CD4-positive, alpha-beta memory T cell (primary cell): ENCODE measurements at regions not wholly inside any gene's neighbourhood (a gene's known extent, or its start where the extent isn't known, plus 50 kb on each side); places are given as distances from the start of the nearest gene placed in this dataset.

Experiments used
- CTCF ChIA-PET: fragments of 350-600 bp; sonication (Branson Sonifier 250); formaldehyde crosslinking; loops from one replicate; lab custom pipeline; 2021; ENCODE audit warnings: inconsistent platforms; ENCODE audit not compliant: partially characterized antibody; lab: Charles Lee
- POLR2A ChIA-PET: fragments of 350-600 bp; sonication (Branson Sonifier 250); formaldehyde crosslinking; loops from one replicate; lab custom pipeline; 2021; ENCODE audit not compliant: partially characterized antibody; lab: Charles Lee
- DNase-seq, 5 donors: peaks; one replicate each; pipeline versions ENCODE4 v3.0.0 to v3.0.0-alpha.2; 2020 to 2022; ENCODE audit warnings: mixed read lengths in 1 of 5
- H3K27ac ChIP-seq: one replicate; pipeline ENCODE4 v1.7.0; 2013; ENCODE audit warnings: low read depth, low read length
- H3K27me3 ChIP-seq: 2 replicates; pipeline ENCODE4 v1.7.0; 2013; ENCODE audit warnings: mild to moderate bottlenecking, low read length, moderate library complexity; ENCODE audit not compliant: insufficient read depth
- H3K36me3 ChIP-seq: 2 replicates; pipeline ENCODE4 v1.7.0; 2013; ENCODE audit warnings: mild to moderate bottlenecking, low read length, moderate library complexity; ENCODE audit not compliant: insufficient read depth
- H3K4me1 ChIP-seq: 2 replicates; pipeline ENCODE4 v1.7.0; 2013; ENCODE audit warnings: mild to moderate bottlenecking, low read length, moderate library complexity; ENCODE audit not compliant: insufficient read depth
- H3K4me3 ChIP-seq, 2 donors: one replicate each; pipeline ENCODE4 v1.7.0; 2013; ENCODE audit warnings: low read length in 2 of 2, mild to moderate bottlenecking in 1 of 2
- H3K9me3 ChIP-seq, 2 donors: one replicate each; pipeline ENCODE4 v1.7.0; 2013; ENCODE audit warnings: low read length in 2 of 2, control low read depth in 1 of 2; ENCODE audit not compliant: control insufficient read depth in 1 of 2
- H3K27ac Mint-ChIP-seq, 7 donors: one replicate each; pipeline ENCODE4 v1.8.0; 2020 to 2021; ENCODE audit warnings: mixed read lengths in 7 of 7, mild to moderate bottlenecking in 6 of 7, inconsistent platforms in 3 of 7, moderate library complexity in 3 of 7
- H3K27me3 Mint-ChIP-seq, 2 donors: one replicate each; pipeline ENCODE4 v1.8.0; 2020 to 2021; ENCODE audit warnings: mixed read lengths in 2 of 2
- H3K36me3 Mint-ChIP-seq, 2 donors: one replicate each; pipeline ENCODE4 v1.8.0; 2020 to 2021; ENCODE audit warnings: mixed read lengths in 2 of 2, inconsistent platforms in 1 of 2, mild to moderate bottlenecking in 1 of 2
- H3K4me1 Mint-ChIP-seq, 4 donors: one replicate each; pipeline ENCODE4 v1.8.0; 2020 to 2021; ENCODE audit warnings: mixed read lengths in 4 of 4, mild to moderate bottlenecking in 1 of 4
- H3K4me3 Mint-ChIP-seq, 8 donors: one replicate each; pipeline ENCODE4 v1.8.0; 2020 to 2021; ENCODE audit warnings: mixed read lengths in 8 of 8, mild to moderate bottlenecking in 7 of 8, moderate library complexity in 6 of 8, inconsistent platforms in 3 of 8
- H3K9me3 Mint-ChIP-seq, 8 donors: one replicate each; pipeline ENCODE4 v1.8.0; 2020 to 2021; ENCODE audit warnings: mixed read lengths in 8 of 8, mild to moderate bottlenecking in 5 of 8, inconsistent platforms in 3 of 8, moderate library complexity in 1 of 8
- intact Hi-C: fragments of 100-400 bp; cut with micrococcal nuclease; formaldehyde crosslinking; loops from one replicate; pipeline ENCODE4 v1.15.1; 2023

- peaks cover 6% of the 10 kb centered on the region for H3K4me1 ChIP-seq
- no peaks in the 10 kb centered on the region for H3K27me3 ChIP-seq
- Mint-ChIP-seq H3K36me3 (no peaks in the 10 kb centered on the region), H3K4me1 (peaks cover 0 to 16% (median 7%) of the 10 kb centered on the region in 4 donors), H3K4me3 (no peak overlapping the region), H3K9me3 (no peaks in the 10 kb centered on the region), H3K27ac (no peak overlapping the region), H3K27me3 (peaks cover 2 to 9% of the 10 kb centered on the region in 2 donors)
- no peak overlapping the region for H3K4me3 ChIP-seq
- no peak for DNase-seq
- CTCF ChIA-PET: no interaction called here
- no peak overlapping the region for H3K27ac ChIP-seq
- H3K36me3 ChIP-seq: no peaks in the 10 kb centered on the region
- intact Hi-C loops: no loop called here
- no peaks in the 10 kb centered on the region for H3K9me3 ChIP-seq
- POLR2A ChIA-PET: no interaction called here
Measured at GRCh38 chr4:163595580-163595979, 101.1 kb downstream of the TMA16 start.

- ChIA-PET CTCF (interaction anchor here (1.3 to 1.5 kb wide), 2 partner anchors 16 to 20 kb away, joined by 3 to 4 read pairs; no protein-coding TSS in a partner anchor), POLR2A (no interaction called here)
- no peaks in the 10 kb centered on the region for H3K9me3 ChIP-seq
- intact Hi-C loops: no loop called here
- Mint-ChIP-seq H3K9me3 (no peaks in the 10 kb centered on the region), H3K4me1 (peaks cover 0 to 1% (median 0%) of the 10 kb centered on the region in 4 donors), H3K27ac (peak overlapping the region in 1 of 7 donors; percentile 7), H3K4me3 (no peak overlapping the region), H3K27me3 (peaks cover 2 to 5% of the 10 kb centered on the region in 2 donors), H3K36me3 (no peaks in the 10 kb centered on the region)
- DNase-seq: no peak
- no peak overlapping the region for H3K27ac ChIP-seq
- no peak overlapping the region for H3K4me3 ChIP-seq
- no peaks in the 10 kb centered on the region for H3K36me3 ChIP-seq
- no peaks in the 10 kb centered on the region for H3K4me1 ChIP-seq
- no peaks in the 10 kb centered on the region for H3K27me3 ChIP-seq
Measured at GRCh38 chr4:163598028-163598427, 103.5 kb downstream of the TMA16 start.

- H3K4me1 ChIP-seq: no peaks in the 10 kb centered on the region
- Mint-ChIP-seq H3K36me3 (no peaks in the 10 kb centered on the region), H3K27ac (no peak overlapping the region), H3K4me1 (peaks cover 0 to 1% (median under 1%) of the 10 kb centered on the region in 4 donors), H3K9me3 (no peaks in the 10 kb centered on the region), H3K27me3 (peaks cover 2 to 5% of the 10 kb centered on the region in 2 donors), H3K4me3 (no peak overlapping the region)
- H3K27me3 ChIP-seq: no peaks in the 10 kb centered on the region
- POLR2A ChIA-PET: no interaction called here
- no peak overlapping the region for H3K27ac ChIP-seq
- no peak overlapping the region for H3K4me3 ChIP-seq
- H3K9me3 ChIP-seq: no peaks in the 10 kb centered on the region
- intact Hi-C loops: no loop called here
- no peaks in the 10 kb centered on the region for H3K36me3 ChIP-seq
- CTCF ChIA-PET: interaction anchor here (1.3 to 1.5 kb wide), 2 partner anchors 16 to 20 kb away, joined by 3 to 4 read pairs; no protein-coding TSS in a partner anchor
- DNase-seq: no peak
Measured at GRCh38 chr4:163598489-163598888, 104.0 kb downstream of the TMA16 start.

DNA sequence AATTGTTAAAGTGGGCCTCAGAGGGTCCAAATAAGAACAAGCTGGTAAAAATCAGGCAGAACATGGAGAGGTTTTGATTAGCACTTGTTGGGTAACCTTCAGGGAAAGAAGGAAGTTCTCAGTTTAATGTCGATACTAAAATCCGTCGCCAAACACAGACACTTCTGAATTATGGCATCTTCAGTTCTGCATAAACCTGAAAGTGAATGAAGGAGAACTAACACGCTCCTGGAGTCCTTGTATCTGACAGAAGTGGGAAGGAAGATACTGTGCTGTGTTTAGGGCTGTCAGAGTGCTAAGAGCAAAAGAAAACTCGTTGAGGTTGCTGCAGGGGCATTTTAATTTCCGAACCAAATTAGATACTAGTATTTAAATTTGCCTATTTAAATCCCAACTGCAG lies 106.2 kb downstream of the TMA16 start:
- H3K4me3 ChIP-seq: no peak overlapping the region
- ChIA-PET POLR2A (no interaction called here), CTCF (no interaction called here)
- Mint-ChIP-seq H3K27ac (peak overlapping the region in 1 of 7 donors; percentile 15), H3K9me3 (no peaks in the 10 kb centered on the region), H3K4me1 (peaks cover 0 to 1% (median under 1%) of the 10 kb centered on the region in 4 donors), H3K36me3 (no peaks in the 10 kb centered on the region), H3K4me3 (no peak overlapping the region), H3K27me3 (peaks cover 3 to 4% of the 10 kb centered on the region in 2 donors)
- H3K27ac ChIP-seq: no peak overlapping the region
- intact Hi-C loops: loop anchor here (5.0 kb wide), 1 partner anchor 33 kb away; no protein-coding TSS in a partner anchor
- no peaks in the 10 kb centered on the region for H3K27me3 ChIP-seq
- DNase-seq: no peak
- H3K36me3 ChIP-seq: no peaks in the 10 kb centered on the region
- H3K9me3 ChIP-seq: no peaks in the 10 kb centered on the region
- H3K4me1 ChIP-seq: no peaks in the 10 kb centered on the region

- Histone ChIP-seq H3K36me3 (no peaks in the 10 kb centered on the region), H3K4me3 (no peak overlapping the region), H3K4me1 (no peaks in the 10 kb centered on the region), H3K27me3 (no peaks in the 10 kb centered on the region), H3K27ac (no peak overlapping the region), H3K9me3 (no peaks in the 10 kb centered on the region)
- Mint-ChIP-seq H3K27ac (no peak overlapping the region), H3K4me3 (no peak overlapping the region), H3K27me3 (peaks cover 3 to 4% of the 10 kb centered on the region in 2 donors), H3K9me3 (no peaks in the 10 kb centered on the region), H3K4me1 (peaks cover 4 to 16% (median 8%) of the 10 kb centered on the region in 4 donors), H3K36me3 (no peaks in the 10 kb centered on the region)
- intact Hi-C loops: loop anchor here (5.0 kb wide), 1 partner anchor 36 kb away; no protein-coding TSS in a partner anchor
- POLR2A ChIA-PET: no interaction called here
- no peak for DNase-seq
- CTCF ChIA-PET: interaction anchor here (0.6 kb wide), 1 partner anchor 81 kb away, joined by 3 read pairs; no protein-coding TSS in a partner anchor
Measured at GRCh38 chr4:163603257-163603656, 108.8 kb downstream of the TMA16 start.

GRCh38 chr4:163606896-163607691 lies 112.6 kb downstream of the TMA16 start:
- peaks cover 5% of the 10 kb centered on the region for H3K4me1 ChIP-seq
- Mint-ChIP-seq H3K36me3 (no peaks in the 10 kb centered on the region), H3K27ac (no peak overlapping the region), H3K27me3 (peaks cover 3% of the 10 kb centered on the region in 2 donors), H3K4me3 (no peak overlapping the region), H3K4me1 (peaks cover 13 to 31% (median 15%) of the 10 kb centered on the region in 4 donors), H3K9me3 (peaks cover 0 to 2% (median 0%) of the 10 kb centered on the region in 8 donors)
- CTCF ChIA-PET: no interaction called here
- no peaks in the 10 kb centered on the region for H3K27me3 ChIP-seq
- intact Hi-C loops: no loop called here
- no peak for DNase-seq
- no peaks in the 10 kb centered on the region for H3K36me3 ChIP-seq
- no peak overlapping the region for H3K4me3 ChIP-seq
- H3K27ac ChIP-seq: no peak overlapping the region
- no peaks in the 10 kb centered on the region for H3K9me3 ChIP-seq
- POLR2A ChIA-PET: no interaction called here

- Histone ChIP-seq H3K27me3 (no peaks in the 10 kb centered on the region), H3K36me3 (no peaks in the 10 kb centered on the region), H3K4me1 (peaks cover 5% of the 10 kb centered on the region), H3K9me3 (no peaks in the 10 kb centered on the region), H3K4me3 (no peak overlapping the region), H3K27ac (no peak overlapping the region)
- CTCF ChIA-PET: no interaction called here
- Mint-ChIP-seq H3K27ac (no peak overlapping the region), H3K36me3 (no peaks in the 10 kb centered on the region), H3K4me3 (no peak overlapping the region), H3K9me3 (peaks cover 0 to 2% (median 0%) of the 10 kb centered on the region in 8 donors), H3K4me1 (peaks cover 12 to 31% (median 15%) of the 10 kb centered on the region in 4 donors), H3K27me3 (peaks cover 4 to 7% of the 10 kb centered on the region in 2 donors)
- no peak for DNase-seq
- POLR2A ChIA-PET: no interaction called here
- intact Hi-C loops: no loop called here
Measured at GRCh38 chr4:163609019-163609418, 114.5 kb downstream of the TMA16 start.
